Stimulated activated CD4-positive, alpha-beta T cell treated with anti-CD3 and anti-CD28 coated beads, Interleukin-15, amount 100 ng/mL, for 1 hour (primary cell): ENCODE measurements at regions not wholly inside any gene's neighbourhood (a gene's known extent, or its start where the extent isn't known, plus 50 kb on each side); places are given as distances from the start of the nearest gene placed in this dataset.
"Not testable (repeated sequence)": the region's sequence is repeated elsewhere in the genome, so short reads cannot be mapped to it uniquely, and the experiment has no call there.

Experiments used
- DNase-seq, 2 donors: peaks; one replicate each; pipeline ENCODE4 v3.0.0-alpha.2; 2020; ENCODE audit warnings: low read depth in 1 of 2, low spot score in 1 of 2

DNA sequence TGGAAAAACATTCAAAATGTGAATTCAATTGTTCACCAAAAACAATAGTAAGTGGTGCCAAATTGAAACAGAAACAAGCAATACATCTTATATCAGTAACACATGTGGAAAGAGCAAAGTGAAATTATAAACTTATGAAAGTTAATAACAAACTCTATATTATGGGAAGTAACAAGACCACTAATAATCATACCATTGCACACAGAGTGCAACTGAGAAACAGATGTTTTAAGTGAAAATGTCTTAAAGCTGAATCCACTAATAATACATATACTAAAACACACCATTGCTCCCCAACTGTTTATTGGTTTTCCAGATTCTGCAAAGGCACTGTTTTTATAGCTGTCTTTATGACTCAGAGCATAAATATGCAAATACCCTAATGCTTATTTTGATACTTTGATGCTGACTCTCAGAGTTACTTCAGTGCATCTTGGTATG, 292.3 kb downstream of the RFPL4B start:
- no peak for DNase-seq

DNA sequence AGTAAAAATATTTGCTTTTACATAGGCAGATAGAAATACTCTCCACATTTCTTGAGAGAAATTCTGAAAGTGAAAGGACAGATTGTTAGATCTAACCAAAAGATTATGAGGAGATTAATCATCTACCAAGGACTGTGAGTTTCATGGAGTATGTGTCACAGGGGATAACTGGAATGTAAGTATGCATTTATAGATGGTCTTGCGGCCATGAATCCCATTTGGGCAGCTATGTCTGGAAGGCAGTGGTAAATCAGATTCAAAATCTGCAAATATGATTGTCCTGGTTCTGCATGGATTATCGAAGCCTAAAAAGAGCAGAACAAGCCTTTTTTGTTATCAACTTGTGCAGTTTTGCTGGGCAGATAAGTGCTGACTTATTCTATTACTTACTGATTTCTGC, 293.8 kb downstream of the RFPL4B start:
- no peak for DNase-seq

DNA sequence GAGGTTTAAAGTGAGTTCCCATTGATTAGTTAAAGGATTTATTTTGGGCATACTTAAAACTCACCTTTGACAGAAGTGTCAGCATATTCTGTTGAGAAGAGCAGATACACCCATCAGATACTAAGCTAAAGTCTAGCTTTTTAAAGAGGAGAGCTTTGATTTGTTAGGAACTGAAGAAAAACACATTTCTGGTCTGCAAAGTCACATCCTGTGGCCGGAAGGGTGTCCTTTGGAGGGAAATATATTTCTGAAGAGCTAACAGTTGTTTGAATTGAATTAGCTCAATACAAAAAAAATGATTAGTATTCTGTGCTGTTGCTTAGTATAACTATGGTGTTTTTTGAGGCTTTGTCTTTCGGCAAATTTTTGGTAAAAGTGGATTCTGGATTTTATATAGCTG, 302.7 kb downstream of the RFPL4B start:
- no peak for DNase-seq

DNA sequence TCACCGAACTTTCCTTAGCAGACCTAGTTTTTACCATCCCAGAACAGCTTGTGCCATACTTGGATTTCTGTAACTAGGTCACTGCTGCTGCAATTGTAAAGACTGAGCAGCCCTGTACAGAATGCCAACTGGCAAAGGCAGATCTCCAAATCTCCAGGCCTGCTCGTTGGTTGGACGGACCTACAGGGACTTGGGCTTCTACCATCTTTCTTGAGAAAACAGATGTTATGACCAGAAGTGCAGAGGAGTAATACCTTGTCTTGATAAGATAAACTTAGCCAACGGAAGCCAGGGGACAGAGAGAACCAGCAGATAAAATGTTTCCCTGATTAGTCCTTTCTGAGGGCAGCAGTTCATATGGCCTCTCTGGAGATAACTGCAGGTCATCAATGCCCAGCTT, 304.1 kb downstream of the RFPL4B start:
- DNase-seq = no peak

DNA sequence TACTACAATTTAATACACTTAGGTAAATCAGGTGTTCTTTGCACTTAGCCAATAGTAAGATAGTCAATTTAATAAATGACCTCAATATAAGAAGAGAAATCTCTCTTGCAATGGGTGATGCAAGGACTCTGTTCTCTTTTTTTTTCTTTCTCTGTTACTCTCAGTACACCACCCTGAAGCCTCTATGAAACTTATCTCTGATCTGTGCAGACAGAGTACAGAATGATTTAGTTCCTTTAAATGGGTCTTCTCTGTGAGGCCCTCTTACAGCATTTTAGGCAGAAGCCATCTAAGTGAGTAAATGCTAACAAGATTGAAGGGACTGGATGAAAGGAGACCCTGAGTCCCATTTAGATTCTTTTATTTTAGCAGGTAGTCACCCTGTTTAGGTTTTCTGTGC, 312.8 kb downstream of the RFPL4B start:
- DNase-seq = no peak

DNA sequence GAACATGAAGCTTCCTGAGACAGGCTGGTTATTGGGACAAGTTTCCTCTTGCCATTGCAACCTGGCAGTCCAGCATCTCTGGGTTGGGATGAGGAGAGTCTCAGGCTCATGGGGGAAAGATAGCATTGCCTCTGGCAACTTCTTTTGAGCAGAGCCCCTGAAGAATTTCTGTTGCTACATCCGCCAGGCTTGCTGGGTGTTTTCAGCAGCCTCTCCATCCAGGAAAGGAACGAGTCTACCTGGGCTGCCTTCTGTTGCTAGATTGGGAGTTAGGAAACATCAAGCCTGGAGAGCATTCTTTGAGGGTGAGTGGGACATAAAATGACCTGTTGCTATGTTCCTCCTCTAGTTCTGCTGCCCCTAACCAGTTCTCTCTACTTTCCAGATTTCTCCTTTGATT, 313.5 kb downstream of the RFPL4B start:
- DNase-seq = no peak

DNA sequence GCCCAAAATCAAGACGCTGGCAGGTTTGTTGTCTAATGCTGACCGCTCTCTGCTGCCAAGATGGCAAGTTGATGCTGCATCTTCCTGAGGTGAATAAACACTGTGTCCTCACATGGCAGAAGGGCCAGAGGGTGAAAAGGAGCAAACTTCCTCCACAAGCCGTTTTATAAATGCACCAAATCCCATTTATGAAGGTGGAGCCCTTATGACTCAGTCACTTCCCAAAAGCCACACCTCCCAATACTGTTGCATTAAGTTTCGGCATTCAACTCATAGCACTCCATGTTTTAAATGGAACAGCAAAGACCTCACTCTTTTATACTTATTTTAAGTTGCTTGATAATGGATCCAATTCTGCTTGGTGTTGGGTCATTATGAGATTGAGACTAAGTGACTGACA, 316.6 kb downstream of the RFPL4B start:
- no peak for DNase-seq

DNA sequence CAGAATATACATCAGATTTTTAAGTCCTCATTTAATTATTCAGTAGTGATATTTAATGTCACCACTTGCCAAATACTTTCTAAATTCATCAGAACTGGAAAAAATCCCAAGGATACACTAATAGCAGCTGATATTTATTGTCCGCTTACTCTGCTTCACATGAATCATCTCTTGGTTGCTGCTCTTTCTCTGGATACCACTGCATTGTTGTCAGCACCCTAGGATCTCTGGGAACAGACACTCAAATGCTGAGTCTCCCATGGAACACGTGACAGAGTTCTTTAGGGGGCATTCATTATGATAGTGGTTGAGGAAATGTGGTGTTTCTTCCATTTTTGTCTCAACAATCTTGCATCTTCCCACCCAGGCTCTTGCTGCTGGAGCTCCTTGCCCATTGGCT, 318.0 kb downstream of the RFPL4B start:
- no peak for DNase-seq

DNA sequence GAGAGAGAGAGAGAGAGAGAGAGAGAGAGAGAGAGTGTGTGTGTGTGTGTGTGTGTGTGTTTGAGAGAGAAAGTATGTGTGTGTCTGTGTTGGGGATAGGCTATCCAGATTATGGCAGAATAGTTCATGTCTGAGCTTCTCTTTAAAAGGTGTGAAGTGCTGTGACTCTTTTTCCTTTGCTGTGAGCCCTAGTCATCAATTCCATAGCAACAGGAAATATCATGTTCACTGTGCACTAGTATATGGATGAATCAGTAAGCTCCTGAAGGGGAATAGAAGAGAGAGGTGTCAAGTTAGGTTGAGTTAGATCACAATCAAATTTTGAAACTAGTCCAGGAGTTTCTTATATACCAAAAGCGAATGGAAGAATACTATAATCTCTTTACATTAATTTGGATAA, 318.7 kb downstream of the RFPL4B start:
- DNase-seq = no peak

DNA sequence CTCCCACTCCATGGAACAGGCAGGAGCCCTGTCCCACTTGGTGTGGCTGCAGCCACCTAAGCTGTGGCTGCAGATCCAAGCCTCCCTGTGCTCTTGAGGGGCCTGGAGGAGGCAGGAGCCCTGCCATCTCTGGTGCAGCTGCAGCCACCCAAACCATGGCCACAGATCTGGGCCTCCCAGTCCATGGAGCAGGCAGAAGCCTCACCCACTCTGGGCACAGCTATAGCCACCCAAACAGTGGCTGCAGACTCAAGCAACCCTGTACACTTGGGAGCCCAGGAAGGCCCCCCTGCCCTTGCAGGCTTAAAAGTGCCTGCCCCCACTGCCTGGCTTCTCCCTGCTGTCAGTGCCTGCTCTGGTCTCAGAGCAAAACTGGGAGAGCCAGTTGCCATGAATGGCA, 320.3 kb downstream of the RFPL4B start:
- no peak for DNase-seq

DNA sequence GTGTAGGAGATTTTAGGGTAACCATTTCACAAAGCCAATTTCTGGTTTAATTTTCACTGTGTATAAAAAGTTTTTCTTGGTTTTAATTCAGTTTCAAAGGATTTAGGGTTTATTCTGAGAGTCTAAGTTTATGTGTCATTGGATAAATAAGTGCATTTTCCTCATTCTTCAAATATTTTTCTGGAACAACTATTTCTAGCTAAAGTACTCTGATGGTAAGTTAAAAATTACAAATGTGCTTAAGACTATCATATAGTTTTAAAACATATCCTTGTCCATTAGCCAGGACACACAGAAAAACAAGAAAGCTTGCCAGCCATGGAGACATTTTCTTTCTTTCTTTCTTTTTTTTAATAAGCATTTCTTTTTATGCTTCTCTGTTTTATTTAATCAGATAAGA, 333.0 kb downstream of the RFPL4B start:
- DNase-seq = no peak

DNA sequence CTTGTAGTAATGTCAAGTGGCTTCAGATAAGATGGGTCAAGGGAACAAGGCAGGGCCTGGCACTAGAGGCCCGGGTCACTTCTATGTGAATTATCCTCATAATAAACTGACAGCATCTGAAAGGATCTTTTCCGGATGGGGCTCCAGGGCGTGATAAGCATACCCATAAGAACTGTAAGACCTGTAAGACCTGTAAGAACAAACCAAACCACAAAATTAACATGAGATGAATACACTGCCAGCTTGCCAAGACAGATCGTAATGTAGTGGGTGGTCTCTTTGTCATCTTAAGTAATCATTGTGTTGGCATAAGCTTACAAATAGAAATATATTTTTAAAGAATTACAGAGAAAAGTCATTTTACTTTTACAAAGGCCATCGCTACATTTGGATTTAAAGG, 334.9 kb downstream of the RFPL4B start:
- DNase-seq = no peak

DNA sequence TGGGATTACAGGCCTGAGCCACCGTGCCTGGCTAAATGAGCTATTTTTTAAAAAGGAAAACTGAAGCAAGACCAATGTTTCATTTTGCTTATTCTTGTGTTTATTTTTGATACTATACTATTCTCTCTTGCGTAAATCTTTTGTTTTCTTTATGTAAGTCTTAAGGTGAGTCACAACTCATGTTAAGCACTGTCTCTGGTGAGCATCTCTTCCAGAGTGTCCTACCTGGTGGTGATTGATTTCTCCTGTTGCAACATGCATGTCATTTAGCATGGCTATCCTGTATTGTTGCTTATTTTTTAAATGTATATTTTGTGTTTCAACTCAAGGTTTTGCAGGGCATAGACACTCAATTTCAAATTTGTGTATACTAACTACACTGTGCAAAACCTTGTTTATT, 336.0 kb downstream of the RFPL4B start:
- no peak for DNase-seq

DNA sequence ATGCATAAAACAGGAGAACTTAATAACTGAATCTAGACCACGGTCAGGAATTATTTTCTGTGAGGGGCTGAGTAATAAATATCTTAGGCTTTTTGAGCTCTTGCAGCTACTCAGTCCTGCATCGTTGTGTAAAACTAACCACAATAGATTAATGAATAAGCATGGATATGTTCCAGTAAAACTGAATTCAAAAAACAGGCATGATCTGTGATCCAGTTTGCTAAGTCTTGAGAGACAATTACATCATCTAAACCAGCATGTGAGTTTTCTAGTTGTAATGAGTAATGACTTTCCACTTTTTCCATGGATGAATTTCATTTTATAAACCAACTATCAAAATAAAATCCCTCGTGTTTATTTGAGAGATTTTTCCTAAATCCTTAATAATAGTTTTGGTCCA, 336.8 kb downstream of the RFPL4B start:
- DNase-seq = no peak

DNA sequence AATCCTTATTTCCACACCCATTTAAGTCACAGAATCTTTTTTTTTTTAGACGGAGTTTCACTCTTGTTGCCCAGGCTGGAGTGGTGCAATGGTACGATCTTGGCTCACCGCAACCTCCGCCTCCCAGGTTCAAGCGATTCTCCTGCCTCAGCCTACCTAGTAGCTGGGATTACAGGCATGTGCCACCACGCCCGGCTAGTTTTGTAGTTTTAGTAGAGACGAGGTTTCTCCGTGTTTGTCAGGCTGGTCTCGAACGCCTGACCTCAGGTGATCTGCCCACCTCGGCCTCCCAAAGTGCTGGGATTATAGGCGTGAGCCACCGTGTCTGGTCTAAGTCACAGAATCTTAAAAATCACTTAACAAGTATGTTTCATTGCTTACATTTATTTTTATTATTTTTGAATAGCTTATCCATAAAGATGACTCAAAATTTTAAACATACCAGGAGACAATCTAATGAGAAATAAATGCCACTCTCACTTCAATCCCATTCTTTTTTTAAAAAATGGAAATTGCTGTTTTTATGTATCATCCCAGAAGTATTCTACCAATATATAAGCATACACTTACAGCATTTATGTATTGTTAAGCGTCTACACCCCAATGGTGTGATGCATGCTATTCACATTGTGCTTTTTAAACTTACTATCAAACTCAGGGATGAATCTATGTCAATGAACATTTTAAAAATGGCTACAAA, 338.5 kb downstream of the RFPL4B start:
- not testable (repeated sequence) for DNase-seq

DNA sequence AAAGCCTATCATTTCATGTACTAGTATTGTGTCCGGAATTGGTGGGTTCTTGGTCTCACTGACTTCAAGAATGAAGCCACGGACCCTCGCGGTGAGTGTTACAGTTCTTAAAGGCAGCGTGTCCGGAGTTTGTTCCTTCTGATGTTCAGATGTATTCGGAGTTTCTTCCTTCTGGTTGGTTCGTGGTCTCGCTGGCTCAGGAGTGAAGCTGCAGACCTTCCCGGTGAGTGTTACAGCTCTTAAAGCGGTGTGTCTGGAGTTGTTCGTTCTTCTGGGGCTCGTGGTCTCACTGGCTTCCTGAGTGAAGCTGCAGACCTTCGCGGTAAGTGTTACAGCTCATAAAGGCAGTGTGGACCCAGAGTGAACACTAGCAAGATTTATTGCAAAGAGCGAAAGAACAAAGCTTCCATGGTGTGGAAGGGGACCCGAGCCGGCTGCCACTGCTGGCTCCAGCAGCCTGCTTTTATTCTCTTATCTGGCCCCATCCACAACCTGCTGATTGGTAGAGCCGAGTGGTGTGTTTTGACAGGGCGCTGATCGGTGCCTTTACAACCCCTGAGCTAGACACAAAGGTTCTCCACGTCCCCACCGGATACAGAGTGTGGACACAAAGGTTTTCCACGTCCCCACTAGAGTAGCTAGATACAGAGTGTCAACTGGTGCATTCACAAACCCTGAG, 341.5 kb downstream of the RFPL4B start:
- DNase-seq = not testable (repeated sequence)

DNA sequence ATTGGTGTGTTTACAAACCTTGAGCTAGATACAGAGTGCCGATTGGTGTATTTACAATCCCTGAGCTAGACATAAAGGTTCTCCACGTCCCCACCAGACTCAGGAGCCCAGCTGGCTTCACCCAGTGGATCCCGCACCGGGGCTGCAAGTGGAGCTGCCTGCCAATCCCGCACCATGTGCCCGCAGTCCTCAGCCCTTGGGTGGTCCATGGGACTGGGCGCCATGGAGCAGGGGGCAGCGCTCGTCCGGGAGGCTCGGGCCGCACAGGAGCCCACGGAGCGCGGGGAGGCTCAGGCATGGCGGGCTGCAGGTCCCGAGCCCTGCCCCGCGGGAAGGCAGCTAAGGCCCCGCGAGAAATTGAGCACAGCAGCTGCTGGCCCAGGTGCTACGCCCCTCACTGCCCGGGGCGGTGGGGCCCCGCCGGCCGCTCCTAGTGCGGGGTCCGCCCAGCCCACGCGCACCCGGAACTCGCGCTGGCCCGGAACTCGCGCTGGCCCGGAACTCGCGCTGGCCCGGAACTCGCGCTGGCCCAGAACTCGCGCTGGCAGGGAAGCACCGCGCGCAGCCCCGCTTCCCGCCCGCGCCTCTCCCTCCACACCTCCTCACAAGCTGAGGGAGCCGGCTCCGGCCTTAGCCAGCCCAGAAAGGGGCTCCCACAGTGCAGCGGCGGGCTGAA, 342.2 kb downstream of the RFPL4B start:
- DNase-seq = not testable (repeated sequence)

DNA sequence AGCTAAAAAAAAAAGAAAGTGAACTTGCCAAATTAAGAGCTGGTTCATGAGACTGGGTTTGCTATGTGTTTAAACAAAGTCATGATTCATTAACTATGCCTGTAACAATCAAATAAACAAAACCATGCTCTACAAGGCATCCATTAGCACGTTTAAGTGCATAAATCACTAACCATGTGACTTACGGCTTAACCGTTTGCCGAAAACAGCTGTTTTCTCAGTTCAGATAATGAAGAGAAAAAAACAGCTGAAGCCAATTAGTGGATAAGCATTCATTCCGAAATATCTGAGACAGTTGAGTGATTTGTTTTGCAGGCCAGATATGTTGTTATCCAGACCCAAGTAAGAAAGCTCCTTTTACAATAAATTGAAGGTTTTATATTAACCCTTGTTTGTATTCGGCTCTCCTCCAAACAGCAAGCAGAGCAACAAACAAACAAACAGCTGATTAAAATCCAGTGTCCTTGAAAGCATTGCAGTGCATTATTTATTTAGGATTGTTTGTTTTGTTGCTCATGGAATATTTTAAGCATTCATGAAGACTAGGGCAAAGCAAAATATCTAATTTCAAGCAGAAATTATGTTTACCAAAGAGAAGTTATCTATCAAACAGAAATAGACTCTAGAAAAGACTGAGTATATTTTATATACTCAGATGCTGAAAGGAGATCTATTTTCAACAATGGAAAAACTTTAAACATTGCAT, 343.5 kb downstream of the RFPL4B start:
- no peak for DNase-seq

DNA sequence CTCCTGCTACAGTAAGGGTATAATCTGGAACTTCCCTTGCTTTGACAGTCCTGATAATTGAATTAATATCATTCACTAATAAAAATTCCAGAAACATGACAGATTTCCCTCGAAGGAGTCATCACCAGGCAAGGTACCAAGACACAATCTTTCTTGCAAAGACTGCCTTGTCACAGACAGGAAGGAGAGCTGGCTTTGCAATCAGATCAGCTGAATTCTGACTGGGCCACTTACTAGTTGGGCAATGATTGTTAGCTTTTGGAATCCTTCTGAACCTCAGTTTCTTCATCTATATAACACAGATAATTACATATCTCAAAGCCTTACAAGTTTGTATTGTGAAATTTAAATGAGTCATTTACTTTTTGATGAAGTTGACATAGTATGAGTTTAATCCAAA, 344.2 kb downstream of the RFPL4B start:
- DNase-seq = no peak

DNA sequence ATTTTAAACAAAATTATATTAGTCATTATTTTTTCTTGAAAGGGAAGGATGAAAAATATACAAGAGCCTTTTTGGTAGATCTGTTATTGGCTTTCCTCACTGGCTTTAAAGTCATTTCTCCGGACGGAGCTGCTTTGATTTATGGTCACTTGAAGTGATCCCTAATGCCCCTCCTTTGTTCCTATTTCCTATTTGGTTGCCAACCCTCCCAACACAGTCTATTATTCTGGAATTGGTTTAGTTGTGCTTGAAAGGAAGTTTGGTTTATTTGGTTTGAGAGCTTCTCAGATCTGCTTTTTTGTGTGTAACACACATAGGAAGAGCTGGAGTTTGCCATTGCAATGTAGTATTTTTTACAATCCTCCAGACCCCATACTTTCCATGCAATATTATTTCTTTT, 347.9 kb downstream of the RFPL4B start:
- no peak for DNase-seq

DNA sequence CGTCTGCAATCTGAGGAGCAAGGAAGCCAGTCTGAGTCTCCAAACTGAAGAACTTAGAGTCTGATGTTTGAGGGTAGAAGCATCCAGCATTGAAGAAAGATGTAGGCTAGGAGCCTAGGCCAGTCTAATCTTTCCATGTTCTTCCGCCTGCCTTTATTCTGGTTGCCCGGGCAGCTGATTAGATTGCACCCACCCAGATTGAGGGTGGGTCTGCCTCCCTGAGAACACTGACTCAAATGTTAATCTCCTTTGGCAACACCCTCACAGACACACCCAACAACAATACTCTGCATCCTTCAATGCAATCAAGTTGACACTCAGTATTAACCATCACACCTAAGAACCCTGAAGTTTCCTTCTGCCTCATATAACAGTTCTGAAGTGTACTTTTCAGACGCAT, 350.1 kb downstream of the RFPL4B start:
- DNase-seq = no peak

DNA sequence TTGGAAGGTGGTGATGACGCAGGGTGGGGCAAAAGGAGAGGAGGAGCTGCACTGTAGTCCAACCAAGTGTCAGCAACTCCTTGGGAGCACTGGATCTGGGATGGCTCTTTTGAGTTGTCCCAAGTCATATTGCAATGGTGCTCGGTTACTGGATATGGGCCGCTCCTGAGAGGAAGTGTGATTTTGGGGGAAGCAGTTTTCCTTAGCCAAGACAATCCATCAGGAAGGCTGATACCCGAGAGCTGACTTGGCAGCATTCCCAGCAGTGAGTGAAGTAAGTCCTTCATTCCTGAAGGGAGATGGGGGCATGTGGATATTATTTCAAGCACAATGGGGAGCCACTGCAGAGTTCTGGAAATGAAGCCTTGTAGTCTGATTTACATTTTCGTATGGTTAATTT, 354.1 kb downstream of the RFPL4B start:
- no peak for DNase-seq
